ENCODE measurements at regions not wholly inside any gene's neighbourhood (a gene's known extent, or its start where the extent isn't known, plus 50 kb on each side); places are given as distances from the start of the nearest gene placed in this dataset.
A peak's percentile ranks its signal among the peaks of the same experiment; 100 is the strongest.

- no peak overlapping the region for H2AFZ ChIP-seq (ENCODE audit: low read length)
- WGBS (ENCODE audit: low lambda C conversion rate), result 6% methylated on average over 4 of the region's 4 CpGs
- peak; percentile 44 for DNase-seq (ENCODE audit: low spot score)
Measured at GRCh38 chr3:171548917-171549316, 88.7 kb upstream of the TNIK start.

GRCh38 chr3:171543759-171544300, 83.6 kb upstream of the TNIK start:
- no peak overlapping the region for H3K27ac ChIP-seq (ENCODE audit: extremely low read length, insufficient read depth, low read length)
- no peaks in the 10 kb centered on the region for H3K79me2 ChIP-seq (ENCODE audit: insufficient read depth, low read length)
- 71% methylated on average over 7 of the region's 7 CpGs for WGBS (ENCODE audit: low lambda C conversion rate)
- H3K27me3 ChIP-seq (ENCODE audit: control insufficient read depth in 1 of 2, insufficient read depth in 2 of 2, low read length in 2 of 2), result no peaks in the 10 kb centered on the region
- in situ Hi-C loops (cut with HindIII; ENCODE audit: extremely low pct_ligation_motif_present, low pct_unique_long_range_greater_than_20kb), result no loop called here
- no peak overlapping the region for H3K4me2 ChIP-seq (ENCODE audit: low read depth, low read length)
- FAIRE-seq, result no peak
- no peak overlapping the region for H3K9ac ChIP-seq (ENCODE audit: insufficient read depth, low read depth, low read length)
- peaks cover 7% of the 10 kb centered on the region for H3K4me1 ChIP-seq (ENCODE audit: insufficient read depth, low read length)
- H3K36me3 ChIP-seq (replicated peaks in 1 of 2; ENCODE audit: control insufficient read depth in 1 of 2, insufficient read depth in 2 of 2, low read length in 2 of 2), result no peaks in the 10 kb centered on the region
- no peak overlapping the region for H3K4me3 ChIP-seq (replicated peaks in 1 of 3; ENCODE audit: insufficient read depth in 1 of 3, low read depth in 2 of 3, low read length in 3 of 3)
- H2AFZ ChIP-seq (ENCODE audit: low read length), result no peak overlapping the region
- no TSS peak for BruUV-seq (replicated peaks)
- POLR2A ChIA-PET, result no interaction called here
- no peak for ATAC-seq
- H4K20me1 ChIP-seq (ENCODE audit: insufficient read depth, low read length), result no peaks in the 10 kb centered on the region
- CTCF ChIA-PET (ENCODE audit: low intra/inter-chr PET ratio, low total read pairs), result no interaction called here
- no peak for DNase-seq (ENCODE audit: low spot score)
- no peaks in the 10 kb centered on the region for H3K9me3 ChIP-seq (ENCODE audit: low read length)
- intact Hi-C loops (cut with micrococcal nuclease; ENCODE audit: unreplicated experiment), result no loop called here
- TF ChIP-seq MAFG (CRISPR knock-in tag; IDR thresholded peaks at IDR 0.05), result no peak
- TF ChIP-seq NBN (conservative IDR thresholded peaks at IDR 0.05), result no peak
- TF ChIP-seq PREB (CRISPR knock-in tag; IDR thresholded peaks at IDR 0.05), result no peak
- no peak for TF ChIP-seq BORCS8-MEF2B (CRISPR knock-in tag; IDR thresholded peaks at IDR 0.05)
- TF ChIP-seq ZBED4 (CRISPR knock-in tag; IDR thresholded peaks at IDR 0.05; ENCODE audit: borderline replicate concordance), result no peak
- no peak for TF ChIP-seq BRF2 (CRISPR knock-in tag; IDR thresholded peaks at IDR 0.05)

More at GRCh38 chr3:171548917-171549316, 88.7 kb upstream of the TNIK start:
- in situ Hi-C loops (cut with HindIII; ENCODE audit: extremely low pct_ligation_motif_present, low pct_unique_long_range_greater_than_20kb), result no loop called here
- POLR2A ChIA-PET, result no interaction called here
- Histone ChIP-seq H4K20me1 (ENCODE audit: insufficient read depth, low read length) (no peaks in the 10 kb centered on the region), H3K27ac (ENCODE audit: extremely low read length, insufficient read depth, low read length) (no peak overlapping the region), H3K36me3 (replicated peaks in 1 of 2; ENCODE audit: control insufficient read depth in 1 of 2, insufficient read depth in 2 of 2, low read length in 2 of 2) (no peaks in the 10 kb centered on the region), H3K9me3 (ENCODE audit: low read length) (no peaks in the 10 kb centered on the region), H3K4me1 (ENCODE audit: insufficient read depth, low read length) (peaks cover 12% of the 10 kb centered on the region), H3K4me3 (replicated peaks in 1 of 3; ENCODE audit: insufficient read depth in 1 of 3, low read depth in 2 of 3, low read length in 3 of 3) (no peak overlapping the region), H3K27me3 (ENCODE audit: control insufficient read depth in 1 of 2, insufficient read depth in 2 of 2, low read length in 2 of 2) (no peaks in the 10 kb centered on the region), H3K4me2 (ENCODE audit: low read depth, low read length) (peak overlapping the region; percentile 41), H3K79me2 (ENCODE audit: insufficient read depth, low read length) (no peaks in the 10 kb centered on the region), H3K9ac (ENCODE audit: insufficient read depth, low read depth, low read length) (no peak overlapping the region)
- intact Hi-C loops (cut with micrococcal nuclease; ENCODE audit: unreplicated experiment), result no loop called here
- no TSS peak for BruUV-seq (replicated peaks)
- FAIRE-seq, result peak; percentile 18
- TF ChIP-seq NCOA5 (CRISPR knock-in tag; IDR thresholded peaks at IDR 0.05) (no peak), ZNF7 (CRISPR knock-in tag; IDR thresholded peaks at IDR 0.05) (0 out of 2 replicates have a peak, but pooled peaks have one; percentile 60), HMG20A (CRISPR knock-in tag; IDR thresholded peaks at IDR 0.05; ENCODE audit: borderline replicate concordance) (0 out of 2 replicates have a peak, but pooled peaks have one; percentile 36), FOXA1 (IDR thresholded peaks at IDR 0.05) (no peak), FOXA1 (CRISPR knock-in tag; IDR thresholded peaks at IDR 0.05) (peak; percentile 53; the same call in 1 of the 2 replicates), TFAP4 (IDR thresholded peaks at IDR 0.05; ENCODE audit: borderline replicate concordance, low read depth) (0 out of 2 replicates have a peak, but pooled peaks have one; percentile 32)
- CTCF ChIA-PET (ENCODE audit: low intra/inter-chr PET ratio, low total read pairs), result no interaction called here
- peak; percentile 83 for ATAC-seq

Measured in HepG2 (cell line).